Fibroblast of lung (primary cell): ENCODE measurements at regions not wholly inside any gene's neighbourhood (a gene's known extent, or its start where the extent isn't known, plus 50 kb on each side); places are given as distances from the start of the nearest gene placed in this dataset.

Source experiments
- DNase-seq, 2 donors: peaks; one replicate each; pipeline versions ENCODE4 v3.0.0 to v3.0.0-alpha.2; 2010; ENCODE audit warnings: low read depth in 2 of 2
- H2AFZ ChIP-seq: 2 replicates; pipeline ENCODE4 v1.5.1; 2012; ENCODE audit warnings: low read length, control low read depth, inconsistent platforms
- H3K27ac ChIP-seq: 2 replicates; pipeline ENCODE4 v1.5.1; 2011; ENCODE audit warnings: low read length, control low read depth; ENCODE audit not compliant: insufficient read depth
- H3K27me3 ChIP-seq: 2 replicates; pipeline ENCODE4 v1.5.1; 2011; ENCODE audit warnings: mild to moderate bottlenecking, low read length; ENCODE audit not compliant: control insufficient read depth, insufficient read depth
- H3K36me3 ChIP-seq: 2 replicates; pipeline ENCODE4 v1.5.1; 2011; ENCODE audit warnings: low read length; ENCODE audit not compliant: control insufficient read depth, insufficient read depth
- H3K4me1 ChIP-seq: 2 replicates; pipeline ENCODE4 v1.5.1; 2011; ENCODE audit warnings: low read length; ENCODE audit not compliant: control insufficient read depth, insufficient read depth; ENCODE audit errors: extremely low read depth
- H3K4me2 ChIP-seq: 2 replicates; pipeline ENCODE4 v1.5.1; 2011; ENCODE audit warnings: low read length, control low read depth; ENCODE audit not compliant: insufficient read depth; ENCODE audit errors: extremely low read depth
- H3K4me3 ChIP-seq, 4 experiments: fragments of 200-600 bp in 1 of 4; sonication (generic) in 1 of 4; replicated peaks in 1 of 4; 2 replicates each; pipeline ENCODE4 v1.5.1; 2011 to 2016; ENCODE audit warnings: low read length in 4 of 4, low read depth in 3 of 4, mild to moderate bottlenecking in 3 of 4, control low read depth in 2 of 4, inconsistent platforms in 1 of 4, mixed read lengths in 1 of 4; ENCODE audit not compliant: insufficient read depth in 1 of 4; ENCODE audit errors: control extremely low read depth in 1 of 4
- H3K79me2 ChIP-seq: 2 replicates; pipeline ENCODE4 v1.5.1; 2012; ENCODE audit warnings: mild to moderate bottlenecking, low read length, inconsistent platforms; ENCODE audit not compliant: control insufficient read depth, insufficient read depth
- H3K9ac ChIP-seq: 2 replicates; pipeline ENCODE4 v1.5.1; 2011; ENCODE audit warnings: mild to moderate bottlenecking, low read length, control low read depth; ENCODE audit not compliant: insufficient read depth
- H3K9me3 ChIP-seq: 2 replicates; pipeline ENCODE4 v1.5.1; 2012; ENCODE audit warnings: low read depth, low read length; ENCODE audit not compliant: control insufficient read depth, insufficient read depth
- H4K20me1 ChIP-seq: 2 replicates; pipeline ENCODE4 v1.5.1; 2011; ENCODE audit warnings: low read length; ENCODE audit not compliant: control insufficient read depth, insufficient read depth; ENCODE audit errors: extremely low read depth
- EZH2 ChIP-seq: IDR thresholded peaks from 2 replicates; pipeline ENCODE4 v1.5.1; 2012; ENCODE audit warnings: low read length, control low read depth, mild to moderate bottlenecking; ENCODE audit errors: missing control alignments
- TF ChIP-seq, protein P1 (sequence below), 2 donors: IDR thresholded peaks in 1 of 2; conservative IDR thresholded peaks in 1 of 2; 1 replicate in 1 of 2; 2 replicates in 1 of 2; pipeline ENCODE4 v1.5.1; 2011 to 2012; ENCODE audit warnings: low read length in 2 of 2, control low read depth in 1 of 2, inconsistent platforms in 1 of 2, low read depth in 1 of 2, mild to moderate bottlenecking in 1 of 2

DNA sequence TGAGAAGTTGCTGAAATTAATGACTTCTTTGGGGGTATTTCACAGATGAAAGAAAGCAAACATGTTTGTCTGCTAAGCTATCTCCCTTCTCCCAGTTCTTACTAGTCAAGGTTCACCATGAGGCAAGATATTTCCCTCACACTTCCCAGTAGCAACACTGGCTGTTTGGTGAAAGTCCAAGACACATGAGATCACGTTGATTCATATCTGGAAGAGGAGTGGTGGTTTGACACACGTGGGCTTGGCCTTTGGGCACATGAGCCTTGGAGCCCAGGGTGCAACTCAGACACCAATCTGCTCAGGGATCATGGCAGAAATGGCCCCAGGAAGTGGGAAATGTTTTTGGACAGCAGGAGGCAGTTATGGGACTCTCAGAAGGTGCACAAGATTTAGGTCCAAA, 66.1 kb upstream of the APCDD1 start:
- TF ChIP-seq EZH2 = no peak
- TF ChIP-seq, protein P1, sequence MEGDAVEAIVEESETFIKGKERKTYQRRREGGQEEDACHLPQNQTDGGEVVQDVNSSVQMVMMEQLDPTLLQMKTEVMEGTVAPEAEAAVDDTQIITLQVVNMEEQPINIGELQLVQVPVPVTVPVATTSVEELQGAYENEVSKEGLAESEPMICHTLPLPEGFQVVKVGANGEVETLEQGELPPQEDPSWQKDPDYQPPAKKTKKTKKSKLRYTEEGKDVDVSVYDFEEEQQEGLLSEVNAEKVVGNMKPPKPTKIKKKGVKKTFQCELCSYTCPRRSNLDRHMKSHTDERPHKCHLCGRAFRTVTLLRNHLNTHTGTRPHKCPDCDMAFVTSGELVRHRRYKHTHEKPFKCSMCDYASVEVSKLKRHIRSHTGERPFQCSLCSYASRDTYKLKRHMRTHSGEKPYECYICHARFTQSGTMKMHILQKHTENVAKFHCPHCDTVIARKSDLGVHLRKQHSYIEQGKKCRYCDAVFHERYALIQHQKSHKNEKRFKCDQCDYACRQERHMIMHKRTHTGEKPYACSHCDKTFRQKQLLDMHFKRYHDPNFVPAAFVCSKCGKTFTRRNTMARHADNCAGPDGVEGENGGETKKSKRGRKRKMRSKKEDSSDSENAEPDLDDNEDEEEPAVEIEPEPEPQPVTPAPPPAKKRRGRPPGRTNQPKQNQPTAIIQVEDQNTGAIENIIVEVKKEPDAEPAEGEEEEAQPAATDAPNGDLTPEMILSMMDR (conservative IDR thresholded peaks at IDR 0.05 in 1 of 2, IDR thresholded peaks at IDR 0.05 in 1 of 2; ENCODE audit: low read depth in 1 of 2, low read length in 2 of 2) = no peak
- no peak for DNase-seq
- no peaks in the 10 kb centered on the region for H3K27me3 ChIP-seq

DNA sequence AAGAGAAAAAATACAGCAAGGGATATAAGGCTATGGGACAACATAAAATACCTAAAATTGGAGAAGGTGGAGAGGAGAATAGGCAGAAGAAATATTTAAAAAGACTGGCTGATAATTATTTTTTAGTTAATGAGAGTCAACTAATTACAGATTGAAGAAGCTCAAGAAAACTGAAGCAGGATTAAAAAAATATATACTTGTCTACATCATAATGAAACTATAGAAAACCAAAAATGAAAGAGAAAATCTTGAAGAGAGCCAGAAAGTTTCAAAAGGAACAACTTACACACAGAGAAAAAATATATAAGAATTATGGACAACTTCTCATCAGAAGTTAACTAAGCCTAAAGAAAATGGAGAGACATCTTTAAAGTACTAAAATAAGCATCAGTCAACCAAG, 62.9 kb upstream of the APCDD1 start:
- Histone ChIP-seq H3K27ac (no peak overlapping the region), H3K4me1 (no peaks in the 10 kb centered on the region), H3K4me2 (no peak overlapping the region), H3K79me2 (no peaks in the 10 kb centered on the region), H4K20me1 (no peaks in the 10 kb centered on the region), H3K27me3 (no peaks in the 10 kb centered on the region), H2AFZ (no peak overlapping the region), H3K9me3 (no peaks in the 10 kb centered on the region), H3K36me3 (no peaks in the 10 kb centered on the region), H3K9ac (no peak overlapping the region), H3K4me3 (no peak overlapping the region)
- DNase-seq = no peak
- no peak for TF ChIP-seq EZH2
- TF ChIP-seq, protein P1 (conservative IDR thresholded peaks at IDR 0.05 in 1 of 2, IDR thresholded peaks at IDR 0.05 in 1 of 2; ENCODE audit: low read depth in 1 of 2, low read length in 2 of 2) = no peak

More for the DNA sequence above, 66.1 kb upstream of the APCDD1 start:
- Histone ChIP-seq H3K9ac (no peak overlapping the region), H3K9me3 (no peaks in the 10 kb centered on the region), H3K36me3 (no peaks in the 10 kb centered on the region), H3K27ac (no peak overlapping the region), H2AFZ (no peak overlapping the region), H3K79me2 (no peaks in the 10 kb centered on the region), H3K4me1 (no peaks in the 10 kb centered on the region), H4K20me1 (no peaks in the 10 kb centered on the region), H3K4me2 (no peak overlapping the region), H3K4me3 (no peak overlapping the region)

DNA sequence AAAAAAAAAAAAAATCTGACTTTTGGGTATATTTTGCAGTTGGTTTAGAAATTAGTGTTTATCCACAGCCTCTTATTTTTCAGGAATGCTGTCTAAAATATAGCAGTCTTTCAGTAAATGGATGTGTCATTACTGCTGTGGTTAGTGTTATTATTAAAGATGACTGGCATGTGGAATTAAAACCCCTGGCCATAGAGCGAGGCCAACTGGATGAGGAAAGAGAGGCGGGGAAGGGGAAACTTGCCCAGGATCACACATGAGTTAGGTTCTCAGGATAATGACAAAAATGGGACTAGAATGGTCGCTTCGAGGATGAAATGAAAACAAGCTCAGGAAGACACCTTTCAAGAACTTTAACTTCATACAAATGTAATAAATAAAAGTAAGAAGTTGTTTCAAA, 57.4 kb upstream of the APCDD1 start:
- H3K4me3 ChIP-seq = no peak overlapping the region
- H3K27me3 ChIP-seq = no peaks in the 10 kb centered on the region
- no peaks in the 10 kb centered on the region for H3K79me2 ChIP-seq
- H3K4me1 ChIP-seq = no peaks in the 10 kb centered on the region
- no peak for TF ChIP-seq EZH2
- TF ChIP-seq, protein P1 (conservative IDR thresholded peaks at IDR 0.05 in 1 of 2, IDR thresholded peaks at IDR 0.05 in 1 of 2; ENCODE audit: low read depth in 1 of 2, low read length in 2 of 2) = no peak
- H3K36me3 ChIP-seq = no peaks in the 10 kb centered on the region
- H3K4me2 ChIP-seq = no peak overlapping the region
- no peak overlapping the region for H3K27ac ChIP-seq
- H2AFZ ChIP-seq = no peak overlapping the region
- no peak overlapping the region for H3K9ac ChIP-seq
- no peaks in the 10 kb centered on the region for H4K20me1 ChIP-seq
- no peak for DNase-seq
- no peaks in the 10 kb centered on the region for H3K9me3 ChIP-seq
